HCT116 (cell line): ENCODE measurements at regions not wholly inside any gene's neighbourhood (a gene's known extent, or its start where the extent isn't known, plus 50 kb on each side); places are given as distances from the start of the nearest gene placed in this dataset.

Source experiments
- ATAC-seq: fragments of 200-7000 bp; cut with Tn5 transposase; 2 replicates; pipeline ENCODE4 v1.9.1; 2020; ENCODE audit warnings: mild to moderate bottlenecking, moderate library complexity
- BruUV-seq: library from RNA; stranded (reverse); fragments of 400-500 nt; replicated peaks from 2 replicates; lab custom pipeline; 2021; lab: Mats Ljungman, UMichigan
- CTCF ChIA-PET: fragments of 300-600 bp; sonication (Branson Sonifier 250); formaldehyde crosslinking; loops from one replicate; lab custom pipeline; 2021; ENCODE audit warnings: antibody characterized with exemption; lab: Charles Lee
- POLR2A ChIA-PET: fragments of 300-600, 350-600 bp; sonication (Branson Sonifier 250); formaldehyde crosslinking; loops from one replicate; lab custom pipeline; 2021; ENCODE audit warnings: antibody characterized with exemption; lab: Charles Lee
- RAD21 ChIA-PET, 2 experiments: fragments of 300-600 bp; sonication (Branson Sonifier 250); formaldehyde crosslinking; loops; one replicate each; lab custom pipeline; 2023; ENCODE audit warnings: low total read pairs in 2 of 2; ENCODE audit not compliant: uncharacterized antibody in 2 of 2, unreplicated experiment in 2 of 2, low non-redundant PET in 1 of 2; lab: Charles Lee
- DNase-seq: peaks from one replicate; pipeline ENCODE4 v3.0.0-alpha.2; 2010; ENCODE audit warnings: low read depth, low spot score
- H2AFZ ChIP-seq: fragments of 200-600 bp; shearing (Covaris generic), sonication (generic); 2 replicates; pipeline ENCODE4 v1.6.1; 2017; ENCODE audit warnings: low read depth, mixed run types, mixed read lengths, antibody characterized with exemption, low read length; ENCODE audit not compliant: poor library complexity, severe bottlenecking
- H3K27ac ChIP-seq: 2 replicates; pipeline ENCODE4 v1.5.1; 2012; ENCODE audit warnings: low read depth, low read length
- H3K27me3 ChIP-seq: fragments of 200-600 bp; sonication (generic); 2 replicates; pipeline ENCODE4 v1.6.1; 2016; ENCODE audit warnings: mixed run types, low read length, mixed read lengths; ENCODE audit not compliant: insufficient read depth
- H3K36me3 ChIP-seq, 2 experiments: fragments of 200-500 bp in 1 of 2; fragments of 200-600 bp in 1 of 2; sonication (Bioruptor generic) in 1 of 2; sonication (generic) in 1 of 2; 2 replicates each; pipeline versions ENCODE4 v1.5.1 to v1.6.1; 2014 to 2016; ENCODE audit warnings: low read length in 2 of 2, inconsistent platforms in 1 of 2, mixed read lengths in 1 of 2, mixed run types in 1 of 2; ENCODE audit not compliant: insufficient read depth in 2 of 2, control insufficient read depth in 1 of 2
- H3K4me1 ChIP-seq, 2 experiments: fragments of 200-600 bp in 1 of 2; sonication (generic) in 1 of 2; 2 replicates each; pipeline versions ENCODE4 v1.5.1 to v1.6.1; 2012 to 2017; ENCODE audit warnings: low read length in 2 of 2, inconsistent platforms in 1 of 2, mild to moderate bottlenecking in 1 of 2, mixed read lengths in 1 of 2, mixed run types in 1 of 2, moderate library complexity in 1 of 2; ENCODE audit not compliant: insufficient read depth in 2 of 2, control insufficient read depth in 1 of 2
- H3K4me2 ChIP-seq: fragments of 200-600 bp; sonication (generic); 2 replicates; pipeline ENCODE4 v1.6.1; 2017; ENCODE audit warnings: mixed run types, low read length, mixed read lengths
- H3K4me3 ChIP-seq, 2 experiments: fragments of 200-600 bp in 1 of 2; sonication (generic) in 1 of 2; replicated peaks in 1 of 2; 2 replicates each; pipeline ENCODE4 v1.5.1; 2011 to 2016; ENCODE audit warnings: low read length in 2 of 2, control low read depth in 1 of 2, low read depth in 1 of 2, mild to moderate bottlenecking in 1 of 2, mixed read lengths in 1 of 2, mixed run types in 1 of 2
- H3K79me2 ChIP-seq: fragments of 200-600 bp; sonication (generic); 2 replicates; pipeline ENCODE4 v1.6.1; 2017; ENCODE audit warnings: mild to moderate bottlenecking, mixed run types, low read length, moderate library complexity, mixed read lengths; ENCODE audit not compliant: insufficient read depth
- H3K9ac ChIP-seq: fragments of 200-600 bp; sonication (generic); 2 replicates; pipeline ENCODE4 v1.6.1; 2016; ENCODE audit warnings: low read length, mixed read lengths
- H3K9me2 ChIP-seq: fragments of 200-600 bp; sonication (generic), shearing (Covaris generic); 2 replicates; pipeline ENCODE4 v1.6.1; 2017; ENCODE audit warnings: mixed run types, mild to moderate bottlenecking, moderate library complexity; ENCODE audit not compliant: insufficient read depth
- H3K9me3 ChIP-seq, 2 experiments: fragments of 200-500 bp in 1 of 2; fragments of 200-600 bp in 1 of 2; sonication (Bioruptor generic) in 1 of 2; sonication (generic) in 1 of 2; 2 replicates each; pipeline ENCODE4 v1.6.1; 2014 to 2017; ENCODE audit warnings: low read length in 2 of 2, mixed read lengths in 2 of 2, inconsistent platforms in 1 of 2, low read depth in 1 of 2, mild to moderate bottlenecking in 1 of 2, mixed run types in 1 of 2, moderate library complexity in 1 of 2; ENCODE audit not compliant: control insufficient read depth in 1 of 2, insufficient read depth in 1 of 2
- H4K20me1 ChIP-seq: fragments of 200-600 bp; sonication (generic), shearing (Covaris generic); 2 replicates; pipeline ENCODE4 v1.6.1; 2017; ENCODE audit warnings: mixed run types, mild to moderate bottlenecking, moderate library complexity; ENCODE audit not compliant: insufficient read depth
- CBX3 ChIP-seq: IDR thresholded peaks from 2 replicates; pipeline ENCODE4 v1.6.1; 2012; ENCODE audit warnings: low read depth
- EGR1 ChIP-seq: IDR thresholded peaks from 2 replicates; pipeline ENCODE4 v1.6.1; 2012; ENCODE audit warnings: low read depth
- ELF1 ChIP-seq: IDR thresholded peaks from 2 replicates; pipeline ENCODE4 v1.6.1; 2012; ENCODE audit warnings: low read depth, borderline replicate concordance
- EZH2 ChIP-seq: fragments of 200-600 bp; sonication (generic); IDR thresholded peaks from 2 replicates; pipeline ENCODE4 v1.6.1; 2017; ENCODE audit warnings: antibody characterized with exemption, mixed run types
- EZH2phosphoT487 ChIP-seq: fragments of 200-600 bp; IDR thresholded peaks from 2 replicates; pipeline ENCODE4 v1.6.1; 2018; ENCODE audit warnings: antibody characterized with exemption, borderline replicate concordance
- FOSL1 ChIP-seq: IDR thresholded peaks from 2 replicates; pipeline ENCODE4 v1.6.1; 2012; ENCODE audit warnings: low read depth
- JUND ChIP-seq: IDR thresholded peaks from 2 replicates; pipeline ENCODE4 v1.6.1; 2012
- POLR2A ChIP-seq: IDR thresholded peaks from 2 replicates; pipeline ENCODE4 v1.7.0; 2011; ENCODE audit warnings: borderline replicate concordance; ENCODE audit not compliant: insufficient read depth, insufficient read length; ENCODE audit errors: extremely low read depth
- SP1 ChIP-seq: IDR thresholded peaks from 2 replicates; pipeline ENCODE4 v1.6.1; 2012; ENCODE audit warnings: low read depth
- SRF ChIP-seq: IDR thresholded peaks from 2 replicates; pipeline ENCODE4 v1.6.1; 2012; ENCODE audit warnings: low read depth
- YY1 ChIP-seq: IDR thresholded peaks from 2 replicates; pipeline ENCODE4 v1.6.1; 2011; ENCODE audit warnings: low read length, low read depth, moderate library complexity, mild to moderate bottlenecking; ENCODE audit not compliant: insufficient replicate concordance; ENCODE audit errors: extremely low read depth
- ZFX ChIP-seq: fragments of 450-650 bp; IDR thresholded peaks from 2 replicates; pipeline ENCODE4 v1.6.1; 2017
- ZNF274 ChIP-seq: fragments of 200-500 bp; sonication (Bioruptor generic); IDR thresholded peaks from 2 replicates; pipeline ENCODE4 v1.6.1; 2014; ENCODE audit warnings: mild to moderate bottlenecking, low read depth, low read length, inconsistent platforms
- intact Hi-C: fragments of 100-400 bp; cut with micrococcal nuclease; formaldehyde crosslinking; loops from 2 replicates; pipeline ENCODE4 v1.10.0; 2022
- TF ChIP-seq, protein P1 (sequence below): IDR thresholded peaks from 2 replicates; pipeline ENCODE4 v1.6.1; 2012; ENCODE audit warnings: low read depth
- TF ChIP-seq, protein P2 (sequence below), 3 experiments: fragments of 200-600 bp in 1 of 3; sonication (generic) in 1 of 3; IDR thresholded peaks in 2 of 3; conservative IDR thresholded peaks in 1 of 3; 2 replicates each; pipeline ENCODE4 v1.5.1; 2012 to 2017; ENCODE audit warnings: low read depth in 2 of 3, low read length in 2 of 3, antibody characterized with exemption in 1 of 3, borderline replicate concordance in 1 of 3, control low read depth in 1 of 3, mild to moderate bottlenecking in 1 of 3, mixed read lengths in 1 of 3, mixed run types in 1 of 3, moderate library complexity in 1 of 3; ENCODE audit not compliant: insufficient read depth in 1 of 3
- TF ChIP-seq, protein P3 (sequence below): IDR thresholded peaks from 2 replicates; pipeline ENCODE4 v1.6.1; 2012

DNA sequence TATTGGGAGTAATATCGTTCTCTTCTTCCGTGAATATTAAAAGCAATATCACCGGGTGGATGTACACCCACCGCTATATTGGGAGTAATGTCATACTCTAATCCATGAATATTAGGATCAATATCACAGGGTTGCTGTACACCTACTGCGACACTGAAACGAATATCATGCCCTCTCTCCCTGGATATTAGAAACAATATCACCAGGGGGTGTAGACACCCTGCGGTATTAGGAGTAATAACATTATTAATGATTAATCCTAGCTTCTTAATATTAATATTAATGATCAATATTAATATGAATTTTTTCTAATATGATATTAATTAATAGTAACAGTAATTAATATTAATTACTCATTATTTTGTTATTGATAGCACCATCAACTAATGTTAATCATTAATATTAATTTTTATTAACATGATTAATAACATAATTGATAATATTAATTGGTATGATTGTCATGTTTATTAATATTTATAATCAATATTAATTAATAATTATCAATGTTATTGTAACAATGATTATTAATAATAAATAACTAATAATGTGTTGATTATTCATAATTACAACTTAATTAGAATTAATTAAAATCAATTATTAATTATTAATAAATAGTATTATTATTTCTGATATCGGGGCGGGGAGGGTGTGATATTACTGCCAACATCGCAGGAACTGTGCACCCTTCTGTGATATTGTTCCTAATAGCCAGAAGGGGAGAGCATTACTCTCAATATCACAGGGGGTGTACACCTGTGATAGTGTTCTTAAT lies 121.3 kb upstream of the C1GALT1 start (continued):
- no peak for TF ChIP-seq YY1
- TF ChIP-seq EZH2phosphoT487: no peak

DNA sequence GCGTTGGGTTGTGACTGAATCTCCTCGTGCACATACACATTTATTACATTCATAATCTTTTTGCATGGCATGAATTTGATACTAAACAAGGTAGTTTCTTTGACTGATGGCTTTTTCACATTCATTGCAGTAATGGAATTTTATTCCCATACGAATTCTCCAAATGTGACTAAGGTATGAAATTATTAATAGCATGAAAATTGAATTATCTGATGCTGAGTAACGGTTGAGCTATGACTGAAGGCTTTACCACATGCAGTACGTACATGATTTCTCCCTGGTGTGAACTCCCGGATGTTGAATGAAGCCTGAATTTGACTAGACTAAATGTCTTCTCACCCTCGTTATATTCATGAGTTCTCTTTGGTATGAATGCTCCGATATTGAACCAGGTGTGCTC lies 104.4 kb upstream of the C1GALT1 start:
- Histone ChIP-seq H3K9me3 (no peaks in the 10 kb centered on the region), H3K9me2 (no peaks in the 10 kb centered on the region), H3K79me2 (no peaks in the 10 kb centered on the region), H3K36me3 (no peaks in the 10 kb centered on the region), H2AFZ (no peak overlapping the region), H3K27ac (no peak overlapping the region), H3K4me3 (no peak overlapping the region), H3K4me1 (no peaks in the 10 kb centered on the region), H3K4me2 (no peak overlapping the region), H3K9ac (no peak overlapping the region), H3K27me3 (no peaks in the 10 kb centered on the region), H4K20me1 (no peaks in the 10 kb centered on the region)
- BruUV-seq: no TSS peak
- RAD21 ChIA-PET: no interaction called here
- TF ChIP-seq, protein P1, sequence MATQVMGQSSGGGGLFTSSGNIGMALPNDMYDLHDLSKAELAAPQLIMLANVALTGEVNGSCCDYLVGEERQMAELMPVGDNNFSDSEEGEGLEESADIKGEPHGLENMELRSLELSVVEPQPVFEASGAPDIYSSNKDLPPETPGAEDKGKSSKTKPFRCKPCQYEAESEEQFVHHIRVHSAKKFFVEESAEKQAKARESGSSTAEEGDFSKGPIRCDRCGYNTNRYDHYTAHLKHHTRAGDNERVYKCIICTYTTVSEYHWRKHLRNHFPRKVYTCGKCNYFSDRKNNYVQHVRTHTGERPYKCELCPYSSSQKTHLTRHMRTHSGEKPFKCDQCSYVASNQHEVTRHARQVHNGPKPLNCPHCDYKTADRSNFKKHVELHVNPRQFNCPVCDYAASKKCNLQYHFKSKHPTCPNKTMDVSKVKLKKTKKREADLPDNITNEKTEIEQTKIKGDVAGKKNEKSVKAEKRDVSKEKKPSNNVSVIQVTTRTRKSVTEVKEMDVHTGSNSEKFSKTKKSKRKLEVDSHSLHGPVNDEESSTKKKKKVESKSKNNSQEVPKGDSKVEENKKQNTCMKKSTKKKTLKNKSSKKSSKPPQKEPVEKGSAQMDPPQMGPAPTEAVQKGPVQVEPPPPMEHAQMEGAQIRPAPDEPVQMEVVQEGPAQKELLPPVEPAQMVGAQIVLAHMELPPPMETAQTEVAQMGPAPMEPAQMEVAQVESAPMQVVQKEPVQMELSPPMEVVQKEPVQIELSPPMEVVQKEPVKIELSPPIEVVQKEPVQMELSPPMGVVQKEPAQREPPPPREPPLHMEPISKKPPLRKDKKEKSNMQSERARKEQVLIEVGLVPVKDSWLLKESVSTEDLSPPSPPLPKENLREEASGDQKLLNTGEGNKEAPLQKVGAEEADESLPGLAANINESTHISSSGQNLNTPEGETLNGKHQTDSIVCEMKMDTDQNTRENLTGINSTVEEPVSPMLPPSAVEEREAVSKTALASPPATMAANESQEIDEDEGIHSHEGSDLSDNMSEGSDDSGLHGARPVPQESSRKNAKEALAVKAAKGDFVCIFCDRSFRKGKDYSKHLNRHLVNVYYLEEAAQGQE: no peak
- TF ChIP-seq JUND (no peak), SP1 (no peak), YY1 (no peak), CBX3 (no peak), ELF1 (no peak), EZH2 (no peak), EGR1 (no peak), ZFX (no peak), POLR2A (no peak), SRF (no peak), ZNF274 (no peak), FOSL1 (no peak)
- TF ChIP-seq, protein P2, sequence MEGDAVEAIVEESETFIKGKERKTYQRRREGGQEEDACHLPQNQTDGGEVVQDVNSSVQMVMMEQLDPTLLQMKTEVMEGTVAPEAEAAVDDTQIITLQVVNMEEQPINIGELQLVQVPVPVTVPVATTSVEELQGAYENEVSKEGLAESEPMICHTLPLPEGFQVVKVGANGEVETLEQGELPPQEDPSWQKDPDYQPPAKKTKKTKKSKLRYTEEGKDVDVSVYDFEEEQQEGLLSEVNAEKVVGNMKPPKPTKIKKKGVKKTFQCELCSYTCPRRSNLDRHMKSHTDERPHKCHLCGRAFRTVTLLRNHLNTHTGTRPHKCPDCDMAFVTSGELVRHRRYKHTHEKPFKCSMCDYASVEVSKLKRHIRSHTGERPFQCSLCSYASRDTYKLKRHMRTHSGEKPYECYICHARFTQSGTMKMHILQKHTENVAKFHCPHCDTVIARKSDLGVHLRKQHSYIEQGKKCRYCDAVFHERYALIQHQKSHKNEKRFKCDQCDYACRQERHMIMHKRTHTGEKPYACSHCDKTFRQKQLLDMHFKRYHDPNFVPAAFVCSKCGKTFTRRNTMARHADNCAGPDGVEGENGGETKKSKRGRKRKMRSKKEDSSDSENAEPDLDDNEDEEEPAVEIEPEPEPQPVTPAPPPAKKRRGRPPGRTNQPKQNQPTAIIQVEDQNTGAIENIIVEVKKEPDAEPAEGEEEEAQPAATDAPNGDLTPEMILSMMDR (IDR thresholded peaks at IDR 0.05 in 2 of 3, conservative IDR thresholded peaks at IDR 0.05 in 1 of 3; ENCODE audit: borderline replicate concordance in 1 of 3, insufficient read depth in 1 of 3, low read depth in 2 of 3, low read length in 2 of 3): no peak
- TF ChIP-seq, protein P3, sequence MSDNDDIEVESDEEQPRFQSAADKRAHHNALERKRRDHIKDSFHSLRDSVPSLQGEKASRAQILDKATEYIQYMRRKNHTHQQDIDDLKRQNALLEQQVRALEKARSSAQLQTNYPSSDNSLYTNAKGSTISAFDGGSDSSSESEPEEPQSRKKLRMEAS: no peak
- DNase-seq (no peak), ATAC-seq (no peak)
- CTCF ChIA-PET: no interaction called here
- POLR2A ChIA-PET: no interaction called here
- intact Hi-C loops: no loop called here
